Fibroblast of skin of scalp (primary cell): ENCODE measurements at regions not wholly inside any gene's neighbourhood (a gene's known extent, or its start where the extent isn't known, plus 50 kb on each side); places are given as distances from the start of the nearest gene placed in this dataset.
A peak's percentile ranks its signal among the peaks of the same experiment; 100 is the strongest.
"Not testable (repeated sequence)": the region's sequence is repeated elsewhere in the genome, so short reads cannot be mapped to it uniquely, and the experiment has no call there.

Experiments
- DNase-seq: peaks from one replicate; pipeline ENCODE4 v3.0.0-alpha.2; 2013

GRCh38 chr7:80082213-80082612, 52.4 kb upstream of the GNAI1 start:
- DNase-seq = no peak

DNA sequence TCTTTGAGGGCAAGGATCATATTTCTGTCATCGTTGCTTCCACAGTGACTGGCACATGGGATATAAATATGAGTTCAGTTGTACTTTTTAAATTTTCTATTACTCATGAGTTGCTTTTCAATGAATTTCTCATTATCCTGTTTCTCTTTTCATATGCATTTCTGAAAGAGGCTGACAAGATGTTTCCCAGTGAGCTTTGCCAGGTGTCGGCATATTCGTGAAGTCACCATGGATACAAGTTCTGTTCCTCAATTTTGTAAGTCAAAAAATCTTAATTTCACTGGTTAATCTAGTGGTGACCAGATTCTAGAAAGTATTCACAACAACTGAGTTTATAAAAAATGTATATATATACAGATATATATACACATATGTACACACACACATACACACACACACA, 55.7 kb upstream of the GNAI1 start:
- DNase-seq = no peak

DNA sequence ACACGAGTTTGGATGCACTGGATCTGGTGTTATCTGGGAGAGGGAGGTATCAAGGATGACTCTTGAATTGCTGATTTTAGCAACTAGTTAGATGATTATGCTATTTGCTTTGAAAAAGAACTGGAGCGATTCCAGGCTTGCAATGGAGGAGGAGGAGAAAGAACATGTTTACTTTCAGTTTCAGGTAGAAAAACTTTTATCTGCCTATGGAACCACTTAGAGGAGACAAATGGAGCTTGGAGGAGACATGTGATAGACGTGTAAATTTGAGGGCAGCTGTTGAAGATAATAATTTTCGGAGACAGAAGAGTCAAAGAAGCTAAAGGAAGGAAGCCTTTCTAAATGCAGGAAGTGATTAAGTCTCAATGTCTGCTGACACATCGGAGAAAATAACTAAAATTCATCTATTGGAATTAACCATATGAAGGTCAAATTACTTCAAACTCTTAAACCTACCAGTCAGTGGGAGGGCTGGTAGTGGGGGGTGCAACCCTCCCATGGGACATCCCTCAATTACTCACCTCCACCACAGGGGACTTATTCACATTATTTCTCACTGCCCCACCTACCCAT, 56.4 kb upstream of the GNAI1 start:
- DNase-seq = peak; percentile 20

- no peak for DNase-seq
Observed at GRCh38 chr7:80070391-80070790, 64.2 kb upstream of the GNAI1 start.

GRCh38 chr7:80066639-80067038, 68.0 kb upstream of the GNAI1 start:
- no peak for DNase-seq

- no peak for DNase-seq
Observed at GRCh38 chr7:80063834-80064233, 70.8 kb upstream of the GNAI1 start.

GRCh38 chr7:80060218-80060806, 74.3 kb upstream of the GNAI1 start:
- peak; percentile 71 for DNase-seq

- no peak for DNase-seq
Observed at GRCh38 chr7:80057488-80057887, 77.1 kb upstream of the GNAI1 start.

GRCh38 chr7:80054356-80054755, 80.3 kb upstream of the GNAI1 start:
- peak; percentile 51 for DNase-seq

DNA sequence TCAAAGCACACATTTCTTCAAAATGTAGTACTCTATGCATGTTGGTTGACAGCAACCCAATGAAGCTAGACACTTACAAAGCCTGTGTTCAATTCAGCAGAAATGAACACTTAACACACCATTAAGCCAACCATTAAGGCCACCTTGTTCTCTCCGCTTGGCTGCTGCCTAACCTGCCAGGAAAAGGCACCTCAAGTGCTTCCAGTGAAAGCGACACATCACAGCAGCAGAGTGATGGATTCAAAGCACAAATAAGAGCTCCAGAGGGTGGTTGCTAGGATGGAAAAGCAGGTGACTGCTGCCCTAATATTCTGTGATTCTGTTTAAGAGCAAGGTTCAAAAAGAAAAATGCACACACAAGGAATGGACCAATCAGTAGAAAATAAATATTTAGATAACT, 81.5 kb upstream of the GNAI1 start:
- DNase-seq = no peak

- DNase-seq = no peak
Observed at GRCh38 chr7:80047856-80048459, 86.7 kb upstream of the GNAI1 start.

- no peak for DNase-seq
Observed at GRCh38 chr7:80047032-80047431, 87.6 kb upstream of the GNAI1 start.

GRCh38 chr7:80044796-80045195, 89.8 kb upstream of the GNAI1 start:
- DNase-seq = no peak

DNA sequence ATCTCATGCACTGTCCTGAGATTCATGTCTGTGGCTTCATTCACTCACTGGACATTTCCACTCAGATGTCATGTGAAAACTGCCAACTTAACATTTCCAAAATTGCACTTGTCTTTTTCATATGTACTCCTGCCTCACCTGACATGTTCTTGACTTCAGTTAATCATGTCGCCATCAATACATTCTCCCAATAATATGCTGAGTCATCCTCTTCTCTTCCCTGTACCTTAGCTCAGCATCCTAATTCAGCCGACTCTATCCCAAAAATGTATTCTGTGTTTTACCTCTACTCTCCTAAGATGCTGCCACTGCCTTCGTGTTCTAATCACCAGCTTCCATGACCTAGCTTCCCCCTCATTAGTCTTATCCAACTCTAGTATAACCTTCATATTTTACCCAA, 93.9 kb upstream of the GNAI1 start:
- no peak for DNase-seq

GRCh38 chr7:80040335-80040734, 94.3 kb upstream of the GNAI1 start:
- DNase-seq = no peak

DNA sequence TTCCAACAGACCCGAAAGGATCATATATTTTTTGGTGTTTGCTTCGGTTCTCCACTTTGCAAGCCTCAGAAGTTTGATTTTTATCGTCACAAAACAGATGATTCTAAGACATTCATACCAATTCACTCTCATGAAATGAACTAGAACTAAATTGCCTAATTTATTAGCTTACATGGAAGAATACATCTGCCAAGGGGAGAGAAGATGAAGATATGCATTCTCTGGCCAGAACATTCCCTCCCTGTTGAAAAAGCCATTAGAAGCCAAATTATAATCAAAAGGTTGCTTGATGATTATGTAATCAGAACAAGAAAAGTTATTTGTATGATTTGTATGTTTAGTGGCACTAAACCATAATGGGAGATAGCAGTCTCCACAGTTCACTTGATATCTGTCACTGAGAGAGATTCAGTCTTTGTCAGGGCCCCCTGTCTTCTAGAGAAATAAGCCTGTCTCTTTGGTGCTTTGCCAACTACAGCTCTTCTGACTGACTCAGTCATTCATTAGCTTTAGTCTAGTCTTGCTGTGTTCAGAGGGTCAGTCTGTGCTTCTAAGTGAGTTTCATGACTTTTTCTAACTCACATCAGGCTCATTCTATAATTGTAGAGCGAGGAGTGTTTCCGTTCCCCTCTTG, 95.3 kb upstream of the GNAI1 start:
- peak; percentile 15 for DNase-seq

DNA sequence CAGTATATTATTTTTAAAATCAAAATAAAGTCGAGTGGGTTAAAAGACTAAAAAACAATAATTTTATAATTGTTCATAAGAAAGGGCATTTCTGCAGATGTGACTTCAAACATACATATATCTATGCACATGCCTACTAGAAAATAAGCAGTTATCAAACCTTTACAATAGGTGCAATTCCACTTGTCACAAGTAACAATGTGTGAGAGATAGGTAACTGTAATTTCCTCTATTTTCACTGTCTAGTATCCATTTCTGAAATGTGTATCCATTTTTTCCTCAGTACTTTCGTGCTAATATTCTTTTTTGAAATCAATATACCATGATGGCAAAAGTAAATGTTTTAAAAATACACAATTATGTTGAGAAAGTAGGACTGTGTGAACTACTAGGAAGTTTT, 96.9 kb upstream of the GNAI1 start:
- no peak for DNase-seq

DNA sequence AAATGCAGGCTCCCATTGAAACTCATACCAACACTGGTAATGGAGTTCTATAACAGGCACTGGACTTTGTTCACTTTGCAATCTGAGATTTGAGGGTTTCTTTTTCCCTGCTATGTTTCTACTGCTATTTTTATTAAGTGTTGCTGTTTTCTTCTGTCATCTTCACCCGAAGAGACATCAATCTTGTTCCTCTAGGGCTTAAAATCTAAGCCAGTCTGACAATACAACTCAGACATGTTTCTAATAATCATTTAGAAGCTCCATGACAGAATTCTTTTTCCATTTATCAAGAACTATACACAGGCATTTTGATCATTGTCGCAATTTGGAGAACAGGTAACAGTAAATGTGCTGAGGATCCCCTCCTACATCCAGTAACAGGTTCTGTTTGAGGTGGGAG, 98.5 kb upstream of the GNAI1 start:
- DNase-seq = no peak

DNA sequence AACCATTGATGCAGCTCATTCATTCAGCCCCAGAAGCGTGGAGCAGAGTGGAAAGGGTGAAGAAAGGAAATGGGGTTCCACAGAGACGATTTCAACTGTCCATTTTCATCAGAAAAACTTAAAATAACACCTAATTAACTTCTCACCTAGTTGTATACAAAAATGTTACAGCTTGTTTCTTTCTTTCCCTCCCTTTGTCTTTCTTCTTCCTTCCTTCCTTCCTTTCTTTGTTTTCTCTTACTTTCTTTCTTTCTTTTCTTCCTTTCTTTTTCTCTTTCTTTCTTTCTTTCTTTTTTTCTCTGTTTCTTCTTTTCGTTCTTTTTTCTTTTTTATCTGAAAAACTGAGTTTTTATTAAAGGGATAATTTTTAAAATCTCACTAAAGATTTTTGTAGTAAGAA, 105.9 kb upstream of the GNAI1 start:
- no peak for DNase-seq

DNA sequence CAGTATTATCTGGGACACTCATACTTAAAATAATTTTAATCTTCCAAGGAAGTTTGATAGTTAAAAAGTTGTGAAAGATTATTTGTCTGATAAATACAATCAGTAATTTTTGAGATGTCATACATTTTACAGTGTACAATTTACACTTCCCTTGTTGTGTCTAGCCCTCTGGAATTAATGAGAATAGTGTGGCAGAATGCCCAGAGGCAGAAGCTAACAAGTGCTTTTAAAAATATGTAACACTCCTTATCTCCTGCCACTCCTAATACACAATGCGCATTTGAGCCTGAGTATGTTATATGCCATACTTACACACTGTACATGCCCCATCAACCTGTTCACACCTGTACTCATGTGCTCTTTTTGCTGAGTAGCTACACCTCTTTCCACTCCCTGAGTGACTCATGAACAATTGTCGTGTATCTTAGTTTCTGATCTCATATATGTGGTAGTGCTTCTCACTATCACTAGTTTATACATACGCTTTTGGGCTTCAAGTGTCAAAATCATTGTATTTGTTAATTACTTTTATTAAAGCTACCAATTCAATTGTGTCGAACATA, 106.9 kb upstream of the GNAI1 start:
- DNase-seq = no peak

- no peak for DNase-seq
Observed at GRCh38 chr7:80026766-80027165, 107.9 kb upstream of the GNAI1 start.

DNA sequence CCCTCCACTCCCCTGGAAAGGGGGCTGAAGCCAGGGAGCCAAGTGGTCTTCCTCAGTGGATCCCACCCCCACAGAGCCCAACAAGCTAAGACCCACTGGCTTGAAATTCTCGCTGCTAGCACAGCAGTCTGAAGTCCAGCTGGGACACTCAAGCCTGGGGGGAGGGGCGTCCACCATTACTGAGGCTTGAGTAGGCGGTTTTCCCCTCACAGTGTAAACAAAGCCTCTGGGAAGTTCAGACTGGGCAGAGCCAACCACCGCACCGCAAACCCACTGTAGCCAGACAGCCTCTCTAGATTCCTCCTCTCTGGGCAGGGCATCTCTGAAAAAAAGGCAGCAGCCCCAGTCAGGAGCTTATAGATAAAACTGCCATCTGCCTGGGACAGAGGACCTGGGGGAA, 114.4 kb upstream of the GNAI1 start:
- not testable (repeated sequence) for DNase-seq

GRCh38 chr7:80019809-80020207, 114.8 kb upstream of the GNAI1 start:
- DNase-seq = not testable (repeated sequence)
